HG02798 (cell line): ENCODE measurements at regions not wholly inside any gene's neighbourhood (a gene's known extent, or its start where the extent isn't known, plus 50 kb on each side); places are given as distances from the start of the nearest gene placed in this dataset.

ENCODE experiments used
- ATAC-seq: cut with Tn5 transposase; IDR thresholded peaks from one replicate; pipeline ENCODE4 v1.9.1; 2021; ENCODE audit warnings: mild to moderate bottlenecking; ENCODE audit not compliant: unreplicated experiment, poor library complexity

- ATAC-seq = no peak
Observed at GRCh38 chr9:38288502-38288901, 104.0 kb upstream of the ALDH1B1 start.

DNA sequence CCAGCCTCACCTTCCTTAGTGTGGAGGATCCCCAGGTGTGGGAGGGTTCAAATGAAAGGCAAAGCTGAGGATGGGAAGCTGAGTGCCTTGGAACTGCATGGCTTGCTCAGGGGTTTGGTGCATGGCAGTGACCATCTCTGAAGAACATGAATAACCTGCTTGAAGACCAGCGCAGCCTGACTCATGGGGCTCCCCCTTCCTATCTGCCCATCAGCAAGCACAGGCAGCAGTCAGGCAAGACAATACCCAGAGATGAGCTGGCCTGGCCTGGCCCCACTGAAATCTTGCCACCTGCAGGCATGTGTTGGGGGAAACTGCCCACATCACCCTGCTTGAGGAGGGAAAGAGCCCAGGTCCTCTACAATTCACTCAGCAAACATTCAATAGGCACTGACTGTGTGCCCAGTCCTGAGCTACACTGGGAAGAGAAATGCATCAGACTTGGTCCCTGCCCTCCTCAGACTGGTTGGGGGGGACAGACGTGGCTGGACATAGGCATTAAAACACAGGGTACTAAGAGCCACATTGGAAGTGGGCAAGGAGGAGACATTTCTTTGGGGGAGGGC lies 105.0 kb upstream of the ALDH1B1 start:
- no peak for ATAC-seq

GRCh38 chr9:38286766-38287165 lies 105.7 kb upstream of the ALDH1B1 start:
- ATAC-seq = no peak

- no peak for ATAC-seq
Observed at GRCh38 chr9:38286357-38286756, 106.1 kb upstream of the ALDH1B1 start.

- ATAC-seq = no peak
Observed at GRCh38 chr9:38285236-38285635, 107.3 kb upstream of the ALDH1B1 start.

DNA sequence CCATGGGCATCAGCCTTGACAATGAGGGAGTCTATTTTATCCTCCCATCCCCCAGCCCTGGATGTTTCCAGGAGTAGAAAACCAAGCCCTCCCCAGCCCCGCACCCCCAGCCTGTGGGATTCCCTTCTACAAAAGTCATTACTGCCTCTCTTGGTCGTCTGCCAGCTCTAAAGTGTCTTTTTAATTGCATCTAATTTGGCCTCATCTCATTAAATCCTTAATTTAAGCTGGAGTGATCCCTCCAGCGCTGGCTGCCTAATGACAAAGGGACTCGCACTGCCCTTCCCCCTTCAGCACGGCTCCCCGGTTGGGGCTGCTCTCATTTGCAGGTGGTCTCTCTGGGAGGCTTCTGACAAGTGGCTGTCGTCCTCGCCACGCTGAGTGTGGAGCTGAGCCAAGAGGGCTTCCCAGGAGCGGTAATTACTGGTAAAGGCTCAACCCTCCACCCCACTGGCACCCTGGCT lies 107.9 kb upstream of the ALDH1B1 start:
- no peak for ATAC-seq

GRCh38 chr9:38284039-38284575 lies 108.4 kb upstream of the ALDH1B1 start:
- ATAC-seq = no peak

- no peak for ATAC-seq
Observed at GRCh38 chr9:38282756-38283155, 109.7 kb upstream of the ALDH1B1 start.

DNA sequence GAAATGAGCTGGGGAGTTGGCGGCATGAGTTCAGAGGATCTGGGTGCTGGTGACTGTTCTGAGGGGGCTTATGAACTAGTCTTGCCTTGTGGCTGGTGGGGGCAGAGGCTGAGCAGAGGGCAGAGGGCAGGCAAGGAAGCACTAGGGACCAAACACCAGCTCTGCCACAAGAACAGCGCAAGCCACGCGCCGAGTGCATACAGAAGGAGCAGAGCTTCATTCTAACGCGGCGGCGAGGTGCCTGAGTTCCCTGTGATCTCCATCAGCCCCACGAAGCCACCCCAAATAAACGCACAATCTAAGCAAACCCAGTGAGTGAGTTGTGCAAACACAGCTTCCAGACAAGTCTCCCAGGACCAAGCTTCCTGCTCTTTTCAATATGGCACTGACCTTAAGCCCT lies 110.6 kb upstream of the ALDH1B1 start:
- no peak for ATAC-seq

DNA sequence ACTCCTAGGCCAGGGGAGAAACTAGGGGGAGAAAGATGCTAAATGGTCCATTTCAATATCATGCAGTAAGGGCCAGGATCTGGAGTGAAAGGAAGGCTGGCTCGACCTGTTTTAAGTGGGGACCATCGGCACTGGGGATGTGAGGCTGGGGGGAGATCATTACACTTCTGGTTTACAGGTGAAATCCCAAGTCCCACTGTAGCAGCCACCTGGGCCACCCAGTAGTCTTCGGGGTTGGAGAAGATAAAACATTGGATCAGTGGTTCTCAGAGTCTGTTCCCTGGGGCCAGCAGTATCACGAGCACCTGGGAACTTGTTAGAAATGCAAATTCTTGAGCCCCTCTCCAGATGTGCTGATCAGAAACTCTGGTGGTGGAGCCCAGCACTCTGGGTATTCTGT lies 111.3 kb upstream of the ALDH1B1 start:
- no peak for ATAC-seq

GRCh38 chr9:38280251-38280800 lies 112.2 kb upstream of the ALDH1B1 start:
- no peak for ATAC-seq

DNA sequence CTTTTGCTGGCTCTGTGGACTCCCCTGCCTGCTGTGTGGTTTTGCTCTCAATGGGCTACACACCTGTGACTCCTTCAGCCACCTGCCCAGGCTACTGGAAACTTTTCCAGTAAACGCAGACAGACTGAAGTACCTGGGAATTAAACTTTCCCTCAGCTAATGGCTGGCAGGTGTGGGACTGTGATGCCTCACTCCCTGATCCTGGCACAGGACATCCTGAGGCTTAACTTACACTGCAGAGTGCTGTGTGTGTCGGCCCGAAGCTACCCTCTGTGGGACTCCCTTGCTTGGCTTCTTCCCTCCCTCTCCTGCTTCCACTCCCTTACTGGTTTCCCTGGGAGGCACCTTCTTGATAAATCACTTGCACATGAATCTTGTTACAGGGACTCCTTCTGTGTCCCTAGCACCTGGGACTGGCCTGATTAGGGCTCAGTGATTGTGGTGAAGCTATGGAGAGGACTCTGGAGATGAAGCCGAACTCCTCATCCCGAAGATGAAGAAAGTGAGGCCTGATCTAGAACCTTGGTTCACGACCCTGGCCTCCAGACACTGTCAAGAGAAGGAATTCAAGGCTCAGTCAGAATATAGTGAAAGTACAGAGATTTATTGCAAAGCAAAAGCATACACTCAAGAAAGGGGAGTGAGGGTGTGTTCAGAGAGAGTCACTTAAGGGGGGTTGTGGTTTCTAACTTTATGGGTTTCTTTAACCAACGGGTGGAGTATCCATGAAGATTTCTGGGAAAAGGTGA lies 113.4 kb upstream of the ALDH1B1 start:
- no peak for ATAC-seq

GRCh38 chr9:38278457-38278856 lies 114.0 kb upstream of the ALDH1B1 start:
- no peak for ATAC-seq

GRCh38 chr9:38277601-38278200 lies 114.8 kb upstream of the ALDH1B1 start:
- ATAC-seq = no peak

- no peak for ATAC-seq
Observed at GRCh38 chr9:38276771-38277439, 115.6 kb upstream of the ALDH1B1 start.

DNA sequence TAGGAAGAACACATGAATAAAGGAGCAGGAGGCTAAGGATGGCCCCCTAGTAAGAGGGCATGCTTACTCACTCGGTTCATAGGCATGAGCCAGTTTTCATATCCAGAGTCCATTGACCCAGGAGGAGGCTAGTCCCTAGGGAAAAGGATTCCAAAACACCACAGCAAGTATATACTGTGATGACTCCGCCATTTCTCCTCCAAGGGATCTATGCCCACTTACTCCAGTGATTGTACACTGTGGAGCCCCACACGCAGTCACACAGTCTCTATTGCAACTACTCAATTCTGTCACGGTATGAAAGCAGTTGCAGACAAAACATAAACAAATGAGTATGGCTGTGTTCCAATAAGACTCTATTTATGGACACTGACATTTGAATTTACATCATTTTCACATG lies 117.7 kb upstream of the ALDH1B1 start:
- ATAC-seq = no peak

GRCh38 chr9:38272710-38273109 lies 119.8 kb upstream of the ALDH1B1 start:
- no peak for ATAC-seq

DNA sequence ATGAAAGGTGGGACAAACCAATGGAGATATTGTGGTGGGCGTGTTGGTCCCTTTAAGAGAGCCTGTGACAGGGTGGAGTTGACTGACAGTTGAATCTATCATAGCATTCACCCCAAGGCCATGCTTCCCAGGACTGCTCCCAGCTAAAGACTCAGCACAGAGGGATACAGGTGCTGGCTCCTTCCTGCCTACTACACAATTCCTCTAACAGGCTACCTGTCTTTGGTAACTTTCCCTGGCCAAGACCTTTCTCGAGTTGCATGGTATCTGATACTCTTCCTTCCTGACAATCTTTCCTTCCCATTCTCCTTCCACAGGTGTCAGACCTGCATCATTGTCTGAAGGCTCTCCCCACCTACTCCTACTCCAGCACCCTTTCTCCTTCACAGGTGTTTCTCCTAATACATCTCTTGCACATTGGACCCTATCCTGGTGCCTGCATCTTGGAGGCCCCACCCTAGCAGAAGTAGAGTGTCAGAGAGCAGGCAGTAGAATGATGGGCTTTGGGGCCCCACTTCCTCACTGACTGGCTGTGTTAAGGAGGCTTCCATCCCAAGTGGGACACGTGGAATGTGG lies 120.7 kb upstream of the ALDH1B1 start:
- ATAC-seq = no peak

DNA sequence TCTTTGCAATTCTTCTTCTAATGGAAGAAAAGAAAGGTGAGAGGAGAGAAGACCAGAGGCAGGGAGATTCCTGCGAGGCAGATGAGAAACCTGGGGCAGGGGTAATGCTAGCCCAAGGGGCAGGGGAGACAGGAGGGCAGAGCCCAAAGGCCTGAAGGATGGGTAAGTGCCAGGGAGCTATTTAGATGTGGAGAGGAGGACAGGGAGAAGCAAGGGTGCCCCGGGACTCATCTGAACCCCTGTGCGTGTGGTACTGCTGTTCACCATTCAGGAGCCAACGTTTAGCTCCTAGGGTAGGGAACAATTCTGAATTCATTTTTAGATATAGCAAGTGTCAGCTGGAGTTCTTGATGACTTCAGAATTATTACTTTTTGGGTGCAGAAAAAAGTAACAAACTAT lies 122.7 kb upstream of the ALDH1B1 start:
- ATAC-seq = no peak

DNA sequence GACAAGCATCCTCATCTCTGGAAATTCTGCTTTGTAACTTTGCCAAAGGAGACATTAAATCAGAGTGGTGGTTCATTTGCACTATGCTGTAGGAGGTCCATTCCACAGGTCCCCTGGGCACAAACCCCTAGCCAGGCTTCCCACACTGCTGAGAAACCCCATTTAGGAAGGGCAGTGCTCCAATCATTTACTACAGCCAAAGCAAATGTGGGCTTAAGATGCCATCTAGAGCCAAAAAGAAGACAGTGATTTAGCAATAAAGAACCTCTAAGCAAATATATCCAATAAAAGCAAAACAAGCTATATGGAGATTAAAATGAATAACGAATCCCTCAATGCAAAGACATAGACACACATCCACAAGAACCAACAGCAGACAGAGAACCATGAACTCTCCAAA lies 129.0 kb upstream of the ALDH1B1 start:
- no peak for ATAC-seq
